ENCODE measurements at regions not wholly inside any gene's neighbourhood (a gene's known extent, or its start where the extent isn't known, plus 50 kb on each side); places are given as distances from the start of the nearest gene placed in this dataset.
"Not testable (repeated sequence)": the region's sequence is repeated elsewhere in the genome, so short reads cannot be mapped to it uniquely, and the experiment has no call there.

GRCh38 chr6:91198588-91199255 lies 611.9 kb upstream of the MAP3K7 start:
- Histone ChIP-seq H3K36me3 (ENCODE audit: control insufficient read depth in 4 of 4, insufficient read depth in 3 of 4, low read depth in 1 of 4, low read length in 3 of 4) (no peaks in the 10 kb centered on the region), H3K27me3 (ENCODE audit: control insufficient read depth in 4 of 4, insufficient read depth in 4 of 4, low read length in 3 of 4) (peaks cover 0 to under 1% (median 0%) of the 10 kb centered on the region in 4 donors), H3K4me3 (ENCODE audit: low read depth in 1 of 3, low read length in 3 of 3) (no peak overlapping the region), H3K27ac (ENCODE audit: low read depth in 1 of 2, low read length in 2 of 2) (no peak overlapping the region), H3K4me1 (ENCODE audit: control insufficient read depth in 4 of 4, insufficient read depth in 4 of 4, low read length in 3 of 4) (no peaks in the 10 kb centered on the region), H3K9ac (ENCODE audit: low read depth in 1 of 2, low read length in 2 of 2) (no peak overlapping the region), H3K9me3 (ENCODE audit: control insufficient read depth in 4 of 4, low read length in 3 of 4) (no peaks in the 10 kb centered on the region)
- DNase-seq (ENCODE audit: low spot score), result no peak
- 83% methylated on average over 4 of the region's 4 CpGs for WGBS
- no peak for TF ChIP-seq YY1 (IDR thresholded peaks at IDR 0.05)

GRCh38 chr6:91196729-91197128 lies 609.9 kb upstream of the MAP3K7 start:
- DNase-seq (ENCODE audit: low spot score), result no peak
- Histone ChIP-seq H3K4me1 (ENCODE audit: control insufficient read depth in 4 of 4, insufficient read depth in 4 of 4, low read length in 3 of 4) (no peaks in the 10 kb centered on the region), H3K9me3 (ENCODE audit: control insufficient read depth in 4 of 4, low read length in 3 of 4) (no peaks in the 10 kb centered on the region), H3K27me3 (ENCODE audit: control insufficient read depth in 4 of 4, insufficient read depth in 4 of 4, low read length in 3 of 4) (peaks cover 0 to 2% (median 0%) of the 10 kb centered on the region in 4 donors), H3K36me3 (ENCODE audit: control insufficient read depth in 4 of 4, insufficient read depth in 3 of 4, low read depth in 1 of 4, low read length in 3 of 4) (no peaks in the 10 kb centered on the region), H3K4me3 (ENCODE audit: low read depth in 1 of 3, low read length in 3 of 3) (no peak overlapping the region), H3K27ac (ENCODE audit: low read depth in 1 of 2, low read length in 2 of 2) (no peak overlapping the region), H3K9ac (ENCODE audit: low read depth in 1 of 2, low read length in 2 of 2) (no peak overlapping the region)
- TF ChIP-seq REST (IDR thresholded peaks at IDR 0.05) (no peak), YY1 (IDR thresholded peaks at IDR 0.05) (no peak), FOXA1 (IDR thresholded peaks at IDR 0.05) (no peak), RAD21 (IDR thresholded peaks at IDR 0.05) (no peak), SP1 (IDR thresholded peaks at IDR 0.05) (no peak), FOXA2 (IDR thresholded peaks at IDR 0.05) (no peak), HNF4A (conservative IDR thresholded peaks at IDR 0.05) (no peak)
- WGBS, result 56% methylated on average over 1 of the region's 1 CpG

GRCh38 chr6:91193446-91193845 lies 606.6 kb upstream of the MAP3K7 start:
- no peak overlapping the region for H3K4me3 ChIP-seq (ENCODE audit: low read depth in 1 of 3, low read length in 3 of 3)
- H3K9me3 ChIP-seq (ENCODE audit: control insufficient read depth in 4 of 4, low read length in 3 of 4), result no peaks in the 10 kb centered on the region
- no peak overlapping the region for H3K27ac ChIP-seq (ENCODE audit: low read depth in 1 of 2, low read length in 2 of 2)
- H3K4me1 ChIP-seq (ENCODE audit: control insufficient read depth in 4 of 4, insufficient read depth in 4 of 4, low read length in 3 of 4), result no peaks in the 10 kb centered on the region
- TF ChIP-seq FOXA2 (IDR thresholded peaks at IDR 0.05) (no peak), RAD21 (IDR thresholded peaks at IDR 0.05) (no peak), EGR1 (IDR thresholded peaks at IDR 0.05; ENCODE audit: low read depth in 2 of 2) (no peak), REST (IDR thresholded peaks at IDR 0.05) (no peak)
- no peak for DNase-seq (ENCODE audit: low spot score)
- H3K36me3 ChIP-seq (ENCODE audit: control insufficient read depth in 4 of 4, insufficient read depth in 3 of 4, low read depth in 1 of 4, low read length in 3 of 4), result no peaks in the 10 kb centered on the region
- H3K9ac ChIP-seq (ENCODE audit: low read depth in 1 of 2, low read length in 2 of 2), result no peak overlapping the region
- peaks cover 0 to 2% (median 0%) of the 10 kb centered on the region in 4 donors for H3K27me3 ChIP-seq (ENCODE audit: control insufficient read depth in 4 of 4, insufficient read depth in 4 of 4, low read length in 3 of 4)

- H3K4me3 ChIP-seq (ENCODE audit: low read depth in 1 of 3, low read length in 3 of 3); H3K27me3 ChIP-seq (ENCODE audit: control insufficient read depth in 4 of 4, insufficient read depth in 4 of 4, low read length in 3 of 4); H3K9ac ChIP-seq (ENCODE audit: low read depth in 1 of 2, low read length in 2 of 2); H3K9me3 ChIP-seq (ENCODE audit: control insufficient read depth in 4 of 4, low read length in 3 of 4); H3K27ac ChIP-seq (ENCODE audit: low read depth in 1 of 2, low read length in 2 of 2); H3K36me3 ChIP-seq (ENCODE audit: control insufficient read depth in 4 of 4, insufficient read depth in 3 of 4, low read depth in 1 of 4, low read length in 3 of 4); DNase-seq (ENCODE audit: low spot score); H3K4me1 ChIP-seq (ENCODE audit: control insufficient read depth in 4 of 4, insufficient read depth in 4 of 4, low read length in 3 of 4): not testable (repeated sequence)
- 77% methylated on average over 3 of the region's 3 CpGs for WGBS
Observed at GRCh38 chr6:91190041-91190440, 603.2 kb upstream of the MAP3K7 start.

Measured in liver (tissue), 7 donors.